ENCODE measurements at regions not wholly inside any gene's neighbourhood (a gene's known extent, or its start where the extent isn't known, plus 50 kb on each side); places are given as distances from the start of the nearest gene placed in this dataset.

- H3K23me2 ChIP-seq (ENCODE audit: insufficient read length, low read depth, low read length, poor library complexity, severe bottlenecking), result no peaks in the 10 kb centered on the region
- no peaks in the 10 kb centered on the region for H3K4me1 ChIP-seq (ENCODE audit: insufficient read depth, low read length)
- no peak overlapping the region for H2AFZ ChIP-seq (ENCODE audit: low read length)
- no peak for TF ChIP-seq CTCF (conservative IDR thresholded peaks at IDR 0.05)
- H2BK20ac ChIP-seq (ENCODE audit: low read depth, low read length, poor library complexity, severe bottlenecking), result no peak overlapping the region
- H3K9ac ChIP-seq (ENCODE audit: extremely low read depth, insufficient read length, low read length), result no peak overlapping the region
- H3K56ac ChIP-seq (ENCODE audit: insufficient read length, low read depth, low read length), result no peak overlapping the region
- no peak overlapping the region for H3K4me2 ChIP-seq (ENCODE audit: insufficient read depth, insufficient read length, low read length)
- no peak overlapping the region for H2AK5ac ChIP-seq (ENCODE audit: insufficient read length, low read length)
- Mint-ChIP-seq H3K4me1 (peaks cover 5 to 7% of the 10 kb centered on the region in 2 experiments), H3K36me3 (ENCODE audit: insufficient read depth in 1 of 3, low read depth in 3 of 3) (peaks cover 4 to 13% (median 9%) of the 10 kb centered on the region in 3 experiments; a peak in 6 of 7 replicates), H3K4me3 (no peak overlapping the region), H3K27ac (no peak overlapping the region), H3K27me3 (ENCODE audit: low read depth) (peaks cover 1% of the 10 kb centered on the region; the same call in 1 of the 2 replicates), H3K9me3 (peaks cover 9 to 10% of the 10 kb centered on the region in 2 experiments)
- H3K27ac ChIP-seq (ENCODE audit: insufficient read length, low read depth, low read length), result no peak overlapping the region
- H3K27me3 ChIP-seq (ENCODE audit: insufficient read depth, low read length), result no peaks in the 10 kb centered on the region
- H2BK5ac ChIP-seq (ENCODE audit: insufficient read length, low read length), result no peak overlapping the region
- H3K23ac ChIP-seq (ENCODE audit: insufficient read length, low read depth, low read length), result no peak overlapping the region
- H3K9me3 ChIP-seq (ENCODE audit: control insufficient read depth, low read depth, low read length), result no peaks in the 10 kb centered on the region
- DNase-seq, result no peak
- H2BK12ac ChIP-seq (ENCODE audit: insufficient read length, low read depth, low read length), result no peak overlapping the region
- H2BK120ac ChIP-seq (ENCODE audit: low read depth, low read length, poor library complexity, severe bottlenecking), result no peak overlapping the region
- no peak overlapping the region for H3K14ac ChIP-seq (ENCODE audit: insufficient read depth, low read length)
- H4K20me1 ChIP-seq (ENCODE audit: control insufficient read depth, insufficient read depth, insufficient read length), result no peaks in the 10 kb centered on the region
- no peak overlapping the region for H4K5ac ChIP-seq (ENCODE audit: insufficient read length, low read depth, low read length)
- H3T11ph ChIP-seq (ENCODE audit: low read length), result no peak overlapping the region
- no peaks in the 10 kb centered on the region for H3K79me1 ChIP-seq (ENCODE audit: insufficient read depth, low read depth, low read length, poor library complexity, severe bottlenecking)
- no peak overlapping the region for H4K8ac ChIP-seq (replicated peaks; ENCODE audit: insufficient read length, low read depth, low read length)
- H3K79me2 ChIP-seq (ENCODE audit: insufficient read depth, low read length), result no peaks in the 10 kb centered on the region
- no peak overlapping the region for H4K91ac ChIP-seq (ENCODE audit: insufficient read length, low read depth, low read length)
- no peak overlapping the region for H3K4ac ChIP-seq (ENCODE audit: low read depth, low read length)
- no CpG with 5 or more reads among the region's 1 CpG for whole genome bisulfite sequencing (ENCODE audit: extremely low coverage, insufficient read length, low lambda C conversion rate)
- no peak overlapping the region for H3K18ac ChIP-seq (ENCODE audit: insufficient read length, low read depth, low read length)
- H2BK15ac ChIP-seq (ENCODE audit: low read depth, low read length), result no peak overlapping the region
Measured at GRCh38 chr5:130893006-130893405, 272.1 kb downstream of the HINT1 start.
